ENCODE measurements at regions not wholly inside any gene's neighbourhood (a gene's known extent, or its start where the extent isn't known, plus 50 kb on each side); places are given as distances from the start of the nearest gene placed in this dataset.

DNA sequence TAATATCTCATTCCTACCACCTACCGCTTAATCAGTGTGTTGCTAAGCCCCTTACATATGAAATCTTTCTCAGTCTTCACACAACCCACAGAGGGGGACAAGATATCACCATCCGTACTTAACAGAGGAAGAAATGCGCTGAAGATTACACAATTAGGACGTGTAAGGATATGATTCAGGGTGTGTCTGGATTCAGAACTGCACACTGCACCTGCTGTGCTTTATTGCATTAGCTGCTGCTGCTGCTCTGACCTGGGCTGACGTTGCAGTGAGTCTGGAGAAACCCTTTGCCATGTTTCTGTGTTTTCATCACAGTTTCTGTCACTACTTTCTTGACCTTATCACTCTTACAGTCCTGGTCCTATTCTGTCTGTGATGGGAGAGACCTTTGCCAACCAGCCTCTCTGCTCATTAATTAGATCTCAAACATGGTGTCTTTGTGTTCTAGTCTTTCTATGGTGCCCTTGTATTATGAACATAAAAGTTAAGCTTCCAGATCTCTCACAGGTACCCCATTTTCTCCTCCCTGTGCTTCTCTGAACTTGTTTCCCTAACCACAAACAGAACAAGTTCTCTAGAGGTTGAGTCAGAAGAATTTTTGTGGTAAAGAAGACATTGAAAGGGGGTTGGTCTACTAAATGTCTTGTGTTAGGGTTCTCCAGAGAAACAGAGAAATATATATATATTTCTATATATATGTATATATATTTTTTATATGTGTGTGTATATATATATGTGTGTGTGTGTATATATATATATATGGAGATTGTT, 92.9 kb upstream of the CYP1B1 start:
- ATAC-seq (no peak), DNase-seq (no peak)
- no peaks in the 10 kb centered on the region for H3K9me3 ChIP-seq (ENCODE audit: control insufficient read depth, insufficient read depth, low read length)
- no peak overlapping the region for H3K4me3 ChIP-seq (ENCODE audit: low read length)
- no peak overlapping the region for H3K27ac Mint-ChIP-seq
- H3K36me3 ChIP-seq (ENCODE audit: control insufficient read depth, insufficient read depth, low read length): no peaks in the 10 kb centered on the region
- H3K4me1 Mint-ChIP-seq: peaks cover 0 to 6% of the 10 kb centered on the region in 2 donors
- H3K36me3 Mint-ChIP-seq: no peaks in the 10 kb centered on the region
- peaks cover 38 to 62% of the 10 kb centered on the region in 2 donors for H3K27me3 Mint-ChIP-seq (ENCODE audit: low read depth in 2 of 2)
- H3K4me1 ChIP-seq (ENCODE audit: control insufficient read depth, insufficient read depth, low read length): no peaks in the 10 kb centered on the region
- no peaks in the 10 kb centered on the region for H3K9me3 Mint-ChIP-seq
- no peak overlapping the region for H3K4me3 Mint-ChIP-seq
- intact Hi-C loops (cut with micrococcal nuclease): no loop called here
- TF ChIP-seq CTCF (IDR thresholded peaks at IDR 0.05): no peak
- H3K27ac ChIP-seq (ENCODE audit: low read length): no peak overlapping the region
- WGBS (ENCODE audit: insufficient coverage): 86% methylated on average over 5 of the region's 5 CpGs
- peaks cover 8% of the 10 kb centered on the region for H3K27me3 ChIP-seq (ENCODE audit: control insufficient read depth, insufficient read depth, low read length)

DNA sequence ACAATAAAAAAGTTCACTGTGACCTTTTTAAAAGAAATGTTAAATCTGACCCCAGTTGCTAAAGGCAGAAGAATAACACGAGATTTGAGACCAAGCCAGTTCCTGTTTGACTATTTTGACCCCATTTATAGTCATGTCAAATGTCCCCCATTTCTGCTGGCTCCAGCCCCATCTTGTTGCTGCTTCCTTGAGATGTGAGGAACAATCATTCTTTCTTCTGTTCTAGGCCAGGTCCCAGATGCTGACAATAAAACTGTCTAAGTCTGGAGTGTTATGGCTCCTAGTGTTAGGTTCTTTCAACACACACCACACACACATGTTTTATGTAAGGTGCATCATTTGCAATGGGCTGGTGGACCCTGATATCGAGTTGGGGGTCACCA, 92.0 kb upstream of the CYP1B1 start:
- WGBS (ENCODE audit: insufficient coverage): 73% methylated on average over 2 of the region's 2 CpGs
- no peak overlapping the region for H3K27ac ChIP-seq (ENCODE audit: low read length)
- Mint-ChIP-seq H3K27ac (no peak overlapping the region), H3K36me3 (no peaks in the 10 kb centered on the region), H3K4me1 (peaks cover 0 to 6% of the 10 kb centered on the region in 2 donors), H3K9me3 (no peaks in the 10 kb centered on the region), H3K4me3 (no peak overlapping the region), H3K27me3 (ENCODE audit: low read depth in 2 of 2) (peaks cover 39 to 68% of the 10 kb centered on the region in 2 donors)
- DNase-seq: no peak
- no peaks in the 10 kb centered on the region for H3K36me3 ChIP-seq (ENCODE audit: control insufficient read depth, insufficient read depth, low read length)
- no peaks in the 10 kb centered on the region for H3K4me1 ChIP-seq (ENCODE audit: control insufficient read depth, insufficient read depth, low read length)
- no peak overlapping the region for H3K4me3 ChIP-seq (ENCODE audit: low read length)
- no peak for TF ChIP-seq CTCF (IDR thresholded peaks at IDR 0.05)
- no peaks in the 10 kb centered on the region for H3K9me3 ChIP-seq (ENCODE audit: control insufficient read depth, insufficient read depth, low read length)
- peaks cover 8% of the 10 kb centered on the region for H3K27me3 ChIP-seq (ENCODE audit: control insufficient read depth, insufficient read depth, low read length)
- intact Hi-C loops (cut with micrococcal nuclease): no loop called here
- no peak for ATAC-seq

DNA sequence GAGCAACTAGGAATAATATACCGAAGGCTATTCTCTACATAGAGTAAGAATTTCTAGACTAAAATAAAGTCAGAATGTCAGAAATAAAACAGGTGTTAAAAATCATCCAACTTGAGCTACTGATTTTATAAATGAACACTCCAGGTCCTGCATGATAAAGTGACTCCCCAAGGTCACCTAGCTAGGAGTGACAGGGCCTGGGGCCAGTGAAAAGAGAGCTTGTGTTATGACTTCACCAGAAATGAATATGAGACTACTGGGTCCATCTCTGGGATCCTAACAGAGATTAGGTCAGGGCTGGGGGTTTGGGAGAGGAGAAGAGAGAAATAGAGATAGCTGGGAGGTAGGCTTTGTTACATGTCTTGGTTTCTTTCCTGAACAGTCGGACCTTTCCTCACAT, 89.7 kb upstream of the CYP1B1 start:
- no peak overlapping the region for H3K4me3 Mint-ChIP-seq
- 92% methylated on average over 1 of the region's 2 CpGs for WGBS (ENCODE audit: insufficient coverage)
- TF ChIP-seq CTCF (IDR thresholded peaks at IDR 0.05): no peak
- H3K36me3 Mint-ChIP-seq: no peaks in the 10 kb centered on the region
- peaks cover 0 to 6% of the 10 kb centered on the region in 2 donors for H3K4me1 Mint-ChIP-seq
- DNase-seq (no peak), ATAC-seq (no peak)
- no peaks in the 10 kb centered on the region for H3K9me3 Mint-ChIP-seq
- Histone ChIP-seq H3K27ac (ENCODE audit: low read length) (no peak overlapping the region), H3K9me3 (ENCODE audit: control insufficient read depth, insufficient read depth, low read length) (no peaks in the 10 kb centered on the region), H3K4me3 (ENCODE audit: low read length) (no peak overlapping the region), H3K27me3 (ENCODE audit: control insufficient read depth, insufficient read depth, low read length) (peaks cover 5% of the 10 kb centered on the region), H3K4me1 (ENCODE audit: control insufficient read depth, insufficient read depth, low read length) (no peaks in the 10 kb centered on the region), H3K36me3 (ENCODE audit: control insufficient read depth, insufficient read depth, low read length) (no peaks in the 10 kb centered on the region)
- no peak overlapping the region for H3K27ac Mint-ChIP-seq
- H3K27me3 Mint-ChIP-seq (ENCODE audit: low read depth in 2 of 2): peaks cover 37 to 57% of the 10 kb centered on the region in 2 donors
- intact Hi-C loops (cut with micrococcal nuclease): no loop called here

- no peaks in the 10 kb centered on the region for H3K36me3 ChIP-seq (ENCODE audit: control insufficient read depth, insufficient read depth, low read length)
- no peak for DNase-seq
- no peak for TF ChIP-seq CTCF (IDR thresholded peaks at IDR 0.05)
- intact Hi-C loops (cut with micrococcal nuclease): no loop called here
- no peak for ATAC-seq
- H3K9me3 ChIP-seq (ENCODE audit: control insufficient read depth, insufficient read depth, low read length): no peaks in the 10 kb centered on the region
- 74% methylated on average over 3 of the region's 4 CpGs for WGBS (ENCODE audit: insufficient coverage)
- Mint-ChIP-seq H3K27me3 (ENCODE audit: low read depth in 2 of 2) (peaks cover 32 to 54% of the 10 kb centered on the region in 2 donors), H3K4me1 (peaks cover 0 to 6% of the 10 kb centered on the region in 2 donors), H3K27ac (no peak overlapping the region), H3K4me3 (no peak overlapping the region), H3K9me3 (no peaks in the 10 kb centered on the region), H3K36me3 (no peaks in the 10 kb centered on the region)
- H3K27ac ChIP-seq (ENCODE audit: low read length): no peak overlapping the region
- no peak overlapping the region for H3K4me3 ChIP-seq (ENCODE audit: low read length)
- H3K27me3 ChIP-seq (ENCODE audit: control insufficient read depth, insufficient read depth, low read length): peaks cover 5% of the 10 kb centered on the region
- no peaks in the 10 kb centered on the region for H3K4me1 ChIP-seq (ENCODE audit: control insufficient read depth, insufficient read depth, low read length)
Observed at GRCh38 chr2:38164881-38165280, 88.9 kb upstream of the CYP1B1 start.

Measured in natural killer cell (primary cell).